ENCODE measurements at regions not wholly inside any gene's neighbourhood (a gene's known extent, or its start where the extent isn't known, plus 50 kb on each side); places are given as distances from the start of the nearest gene placed in this dataset.

DNA sequence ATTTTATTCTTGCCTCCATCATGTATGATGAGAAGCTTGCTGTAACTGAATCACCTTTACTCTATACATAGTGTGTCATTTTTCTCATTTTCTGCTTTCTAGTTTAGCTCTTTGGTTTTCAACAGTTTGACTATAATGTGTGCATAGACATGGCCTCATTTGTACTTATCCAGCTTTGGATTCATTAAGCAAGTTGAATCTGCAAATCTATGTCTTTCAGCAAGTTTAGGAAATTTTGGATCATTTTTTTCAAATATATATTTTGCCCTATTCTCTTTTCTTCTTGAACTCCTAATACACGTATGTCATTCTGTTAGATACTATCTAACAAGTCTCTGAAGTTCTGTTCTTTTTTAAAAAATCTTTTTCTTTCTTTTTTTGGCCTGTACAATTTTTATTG is 57.8 kb downstream of the PRLHR start:
- FAIRE-seq (peak; percentile 18), DNase-seq (ENCODE audit: low read depth in 1 of 2, low spot score in 1 of 2) (no peak), ATAC-seq (no peak)
- no peak overlapping the region for H3K27ac ChIP-seq
- no peak overlapping the region for H3K4me2 ChIP-seq
- TF ChIP-seq FOXS1 (CRISPR knock-in tag; IDR thresholded peaks at IDR 0.05) (no peak), MYC (IDR thresholded peaks at IDR 0.05; ENCODE audit: borderline replicate concordance, low read length) (no peak), TP53 (CRISPR knock-in tag; IDR thresholded peaks at IDR 0.05) (no peak), BHLHE40 (IDR thresholded peaks at IDR 0.05; ENCODE audit: low read depth, low read length) (no peak), RFX5 (IDR thresholded peaks at IDR 0.05) (no peak), KDM5A (IDR thresholded peaks at IDR 0.05) (no peak), HOXB5 (CRISPR knock-in tag; IDR thresholded peaks at IDR 0.05) (no peak), NPAS2 (CRISPR knock-in tag; IDR thresholded peaks at IDR 0.05; ENCODE audit: borderline replicate concordance) (no peak), HOXA7 (CRISPR knock-in tag; IDR thresholded peaks at IDR 0.05) (no peak), PHF8 (IDR thresholded peaks at IDR 0.05; ENCODE audit: borderline replicate concordance, low read depth) (no peak), HEYL (CRISPR knock-in tag; IDR thresholded peaks at IDR 0.05) (no peak), RARB (CRISPR knock-in tag; IDR thresholded peaks at IDR 0.05) (no peak)
- TF ChIP-seq, protein P1, sequence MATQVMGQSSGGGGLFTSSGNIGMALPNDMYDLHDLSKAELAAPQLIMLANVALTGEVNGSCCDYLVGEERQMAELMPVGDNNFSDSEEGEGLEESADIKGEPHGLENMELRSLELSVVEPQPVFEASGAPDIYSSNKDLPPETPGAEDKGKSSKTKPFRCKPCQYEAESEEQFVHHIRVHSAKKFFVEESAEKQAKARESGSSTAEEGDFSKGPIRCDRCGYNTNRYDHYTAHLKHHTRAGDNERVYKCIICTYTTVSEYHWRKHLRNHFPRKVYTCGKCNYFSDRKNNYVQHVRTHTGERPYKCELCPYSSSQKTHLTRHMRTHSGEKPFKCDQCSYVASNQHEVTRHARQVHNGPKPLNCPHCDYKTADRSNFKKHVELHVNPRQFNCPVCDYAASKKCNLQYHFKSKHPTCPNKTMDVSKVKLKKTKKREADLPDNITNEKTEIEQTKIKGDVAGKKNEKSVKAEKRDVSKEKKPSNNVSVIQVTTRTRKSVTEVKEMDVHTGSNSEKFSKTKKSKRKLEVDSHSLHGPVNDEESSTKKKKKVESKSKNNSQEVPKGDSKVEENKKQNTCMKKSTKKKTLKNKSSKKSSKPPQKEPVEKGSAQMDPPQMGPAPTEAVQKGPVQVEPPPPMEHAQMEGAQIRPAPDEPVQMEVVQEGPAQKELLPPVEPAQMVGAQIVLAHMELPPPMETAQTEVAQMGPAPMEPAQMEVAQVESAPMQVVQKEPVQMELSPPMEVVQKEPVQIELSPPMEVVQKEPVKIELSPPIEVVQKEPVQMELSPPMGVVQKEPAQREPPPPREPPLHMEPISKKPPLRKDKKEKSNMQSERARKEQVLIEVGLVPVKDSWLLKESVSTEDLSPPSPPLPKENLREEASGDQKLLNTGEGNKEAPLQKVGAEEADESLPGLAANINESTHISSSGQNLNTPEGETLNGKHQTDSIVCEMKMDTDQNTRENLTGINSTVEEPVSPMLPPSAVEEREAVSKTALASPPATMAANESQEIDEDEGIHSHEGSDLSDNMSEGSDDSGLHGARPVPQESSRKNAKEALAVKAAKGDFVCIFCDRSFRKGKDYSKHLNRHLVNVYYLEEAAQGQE (IDR thresholded peaks at IDR 0.05) = no peak
- TF ChIP-seq, protein P2, sequence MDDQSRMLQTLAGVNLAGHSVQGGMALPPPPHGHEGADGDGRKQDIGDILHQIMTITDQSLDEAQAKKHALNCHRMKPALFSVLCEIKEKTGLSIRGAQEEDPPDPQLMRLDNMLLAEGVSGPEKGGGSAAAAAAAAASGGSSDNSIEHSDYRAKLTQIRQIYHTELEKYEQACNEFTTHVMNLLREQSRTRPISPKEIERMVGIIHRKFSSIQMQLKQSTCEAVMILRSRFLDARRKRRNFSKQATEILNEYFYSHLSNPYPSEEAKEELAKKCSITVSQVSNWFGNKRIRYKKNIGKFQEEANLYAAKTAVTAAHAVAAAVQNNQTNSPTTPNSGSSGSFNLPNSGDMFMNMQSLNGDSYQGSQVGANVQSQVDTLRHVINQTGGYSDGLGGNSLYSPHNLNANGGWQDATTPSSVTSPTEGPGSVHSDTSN (IDR thresholded peaks at IDR 0.05) = no peak
- ChIA-PET POLR2A (no interaction called here), CTCF (no interaction called here)
- 2% methylated on average over 1 of the region's 1 CpG for WGBS (ENCODE audit: missing lambda C conversion rate)
- H3K4me1 ChIP-seq = no peaks in the 10 kb centered on the region
- no peak overlapping the region for H3K4me3 ChIP-seq
- peaks cover 7% of the 10 kb centered on the region; the same call in 1 of the 3 replicates for H3K9me3 ChIP-seq

DNA sequence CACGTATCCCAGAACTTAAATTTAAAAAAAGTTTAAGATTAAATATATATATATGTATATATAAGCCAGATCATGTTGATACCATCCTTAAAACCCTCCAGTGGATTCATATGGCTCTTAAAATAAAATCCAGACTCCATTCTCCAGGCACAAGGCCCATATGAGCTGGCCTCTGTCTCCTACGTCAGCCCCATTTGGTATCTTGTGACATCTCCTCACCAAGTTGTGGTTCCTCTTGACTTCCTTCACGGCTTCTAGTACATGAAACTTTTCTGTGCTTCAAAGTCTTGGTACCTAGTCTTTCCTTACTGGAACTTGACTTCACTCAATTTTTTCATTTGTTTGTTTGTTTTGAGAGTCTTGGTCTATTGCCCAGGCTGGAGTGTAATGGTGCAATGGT is 61.3 kb downstream of the PRLHR start:
- CTCF ChIA-PET = interaction anchor here (2.0 kb wide), 1 partner anchor 10 kb away, joined by 6 read pairs; no protein-coding TSS in a partner anchor
- no peak overlapping the region for H3K4me2 ChIP-seq
- 23% methylated on average over 3 of the region's 3 CpGs for WGBS (ENCODE audit: missing lambda C conversion rate)
- no peak for DNase-seq (ENCODE audit: low read depth in 1 of 2, low spot score in 1 of 2)
- POLR2A ChIA-PET = no interaction called here
- H3K4me1 ChIP-seq = no peaks in the 10 kb centered on the region
- no peak overlapping the region for H3K27ac ChIP-seq
- no peak overlapping the region for H3K4me3 ChIP-seq
- FAIRE-seq = no peak
- H3K9me3 ChIP-seq = peaks cover 7% of the 10 kb centered on the region; the same call in 1 of the 3 replicates
- TF ChIP-seq SREBF2 (IDR thresholded peaks at IDR 0.05) = no peak
- TF ChIP-seq FOSL2 (IDR thresholded peaks at IDR 0.05) = no peak
- no peak for TF ChIP-seq FOSL2 (CRISPR knock-in tag; IDR thresholded peaks at IDR 0.05)
- TF ChIP-seq CBX8 (IDR thresholded peaks at IDR 0.05) = no peak
- TF ChIP-seq POLR2A (IDR thresholded peaks at IDR 0.05; ENCODE audit: low read length) = no peak
- no peak for TF ChIP-seq FOSB (CRISPR knock-in tag; IDR thresholded peaks at IDR 0.05)
- TF ChIP-seq JUNB (IDR thresholded peaks at IDR 0.05) = no peak
- no peak for TF ChIP-seq NFE2L2 (conservative IDR thresholded peaks at IDR 0.05; ENCODE audit: low read length)
- TF ChIP-seq TP53 (CRISPR knock-in tag; IDR thresholded peaks at IDR 0.05) = no peak
- TF ChIP-seq EHF (CRISPR knock-in tag; IDR thresholded peaks at IDR 0.05) = no peak
- no peak for TF ChIP-seq NPAS2 (CRISPR knock-in tag; IDR thresholded peaks at IDR 0.05; ENCODE audit: borderline replicate concordance)
- TF ChIP-seq, protein P2 (IDR thresholded peaks at IDR 0.05) = no peak
- no peak for TF ChIP-seq MAZ (IDR thresholded peaks at IDR 0.05; ENCODE audit: borderline replicate concordance, low read depth, low read length)
- no peak for TF ChIP-seq EP300 (IDR thresholded peaks at IDR 0.05)
- no peak for TF ChIP-seq ZFP36 (IDR thresholded peaks at IDR 0.05; ENCODE audit: borderline replicate concordance, partially characterized antibody)
- TF ChIP-seq CHD2 (IDR thresholded peaks at IDR 0.05; ENCODE audit: low read length, partially characterized antibody) = no peak
- TF ChIP-seq, protein P3, sequence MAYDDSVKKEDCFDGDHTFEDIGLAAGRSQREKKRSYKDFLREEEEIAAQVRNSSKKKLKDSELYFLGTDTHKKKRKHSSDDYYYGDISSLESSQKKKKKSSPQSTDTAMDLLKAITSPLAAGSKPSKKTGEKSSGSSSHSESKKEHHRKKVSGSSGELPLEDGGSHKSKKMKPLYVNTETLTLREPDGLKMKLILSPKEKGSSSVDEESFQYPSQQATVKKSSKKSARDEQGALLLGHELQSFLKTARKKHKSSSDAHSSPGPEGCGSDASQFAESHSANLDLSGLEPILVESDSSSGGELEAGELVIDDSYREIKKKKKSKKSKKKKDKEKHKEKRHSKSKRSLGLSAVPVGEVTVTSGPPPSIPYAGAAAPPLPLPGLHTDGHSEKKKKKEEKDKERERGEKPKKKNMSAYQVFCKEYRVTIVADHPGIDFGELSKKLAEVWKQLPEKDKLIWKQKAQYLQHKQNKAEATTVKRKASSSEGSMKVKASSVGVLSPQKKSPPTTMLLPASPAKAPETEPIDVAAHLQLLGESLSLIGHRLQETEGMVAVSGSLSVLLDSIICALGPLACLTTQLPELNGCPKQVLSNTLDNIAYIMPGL (CRISPR knock-in tag; IDR thresholded peaks at IDR 0.05; ENCODE audit: borderline replicate concordance) = no peak
- TF ChIP-seq HOXB5 (CRISPR knock-in tag; IDR thresholded peaks at IDR 0.05) = no peak
- no peak for ATAC-seq

All from A549 (cell line).